ENCODE measurements at regions not wholly inside any gene's neighbourhood (a gene's known extent, or its start where the extent isn't known, plus 50 kb on each side); places are given as distances from the start of the nearest gene placed in this dataset.

GRCh38 chr6:163902993-163903392 lies 488.5 kb downstream of the QKI start:
- no peak for TF ChIP-seq ZBTB7A (IDR thresholded peaks at IDR 0.05; ENCODE audit: low read depth)
- no peak for TF ChIP-seq EGR1 (IDR thresholded peaks at IDR 0.05)
- TF ChIP-seq TAF1 (IDR thresholded peaks at IDR 0.05; ENCODE audit: low read depth), result no peak
- TF ChIP-seq CREB1 (IDR thresholded peaks at IDR 0.05; ENCODE audit: low read depth), result no peak
- no peak for TF ChIP-seq CEBPB (IDR thresholded peaks at IDR 0.05)
- TF ChIP-seq TCF12 (IDR thresholded peaks at IDR 0.05; ENCODE audit: low read depth), result no peak
- no peak for TF ChIP-seq USF1 (IDR thresholded peaks at IDR 0.05)
- no peak for TF ChIP-seq REST (IDR thresholded peaks at IDR 0.05; ENCODE audit: low read depth)
- no peak for TF ChIP-seq YY1 (IDR thresholded peaks at IDR 0.05; ENCODE audit: low read depth)
- TF ChIP-seq RAD21 (IDR thresholded peaks at IDR 0.05; ENCODE audit: low read depth), result no peak
- no peak for TF ChIP-seq TEAD4 (IDR thresholded peaks at IDR 0.05)
- no peak for TF ChIP-seq FOXM1 (IDR thresholded peaks at IDR 0.05; ENCODE audit: borderline replicate concordance, low read depth)
- no peak for TF ChIP-seq NFIC (IDR thresholded peaks at IDR 0.05)
- TF ChIP-seq EP300 (IDR thresholded peaks at IDR 0.05; ENCODE audit: borderline replicate concordance), result no peak
- TF ChIP-seq MAX (IDR thresholded peaks at IDR 0.05), result no peak

- TF ChIP-seq TEAD4 (IDR thresholded peaks at IDR 0.05), result no peak
- no peak for TF ChIP-seq TAF1 (IDR thresholded peaks at IDR 0.05; ENCODE audit: low read depth)
- TF ChIP-seq ZBTB7A (IDR thresholded peaks at IDR 0.05; ENCODE audit: low read depth), result no peak
- TF ChIP-seq CEBPB (IDR thresholded peaks at IDR 0.05), result no peak
- TF ChIP-seq TCF12 (IDR thresholded peaks at IDR 0.05; ENCODE audit: low read depth), result no peak
- no peak for TF ChIP-seq USF1 (IDR thresholded peaks at IDR 0.05)
- TF ChIP-seq NFIC (IDR thresholded peaks at IDR 0.05), result no peak
- TF ChIP-seq MAX (IDR thresholded peaks at IDR 0.05), result no peak
- TF ChIP-seq YY1 (IDR thresholded peaks at IDR 0.05; ENCODE audit: low read depth), result no peak
- TF ChIP-seq FOXM1 (IDR thresholded peaks at IDR 0.05; ENCODE audit: borderline replicate concordance, low read depth), result no peak
- no peak for TF ChIP-seq REST (IDR thresholded peaks at IDR 0.05; ENCODE audit: low read depth)
- TF ChIP-seq RAD21 (IDR thresholded peaks at IDR 0.05; ENCODE audit: low read depth), result no peak
- no peak for TF ChIP-seq CREB1 (IDR thresholded peaks at IDR 0.05; ENCODE audit: low read depth)
- TF ChIP-seq EP300 (IDR thresholded peaks at IDR 0.05; ENCODE audit: borderline replicate concordance), result no peak
- no peak for TF ChIP-seq EGR1 (IDR thresholded peaks at IDR 0.05)
These were observed 487.2 kb downstream of the QKI start for GRCh38 chr6:163901681-163902080.

- TF ChIP-seq USF1 (IDR thresholded peaks at IDR 0.05) (no peak), ZBTB7A (IDR thresholded peaks at IDR 0.05; ENCODE audit: low read depth) (no peak), TAF1 (IDR thresholded peaks at IDR 0.05; ENCODE audit: low read depth) (no peak), CEBPB (IDR thresholded peaks at IDR 0.05) (no peak), RAD21 (IDR thresholded peaks at IDR 0.05; ENCODE audit: low read depth) (no peak), EP300 (IDR thresholded peaks at IDR 0.05; ENCODE audit: borderline replicate concordance) (no peak), REST (IDR thresholded peaks at IDR 0.05; ENCODE audit: low read depth) (no peak), MAX (IDR thresholded peaks at IDR 0.05) (no peak), NFIC (IDR thresholded peaks at IDR 0.05) (no peak), EGR1 (IDR thresholded peaks at IDR 0.05) (no peak)
These were observed 486.1 kb downstream of the QKI start for GRCh38 chr6:163900570-163900969.

GRCh38 chr6:163897669-163898068 lies 483.2 kb downstream of the QKI start:
- TF ChIP-seq MAX (IDR thresholded peaks at IDR 0.05), result no peak
- no peak for TF ChIP-seq TAF1 (IDR thresholded peaks at IDR 0.05; ENCODE audit: low read depth)
- no peak for TF ChIP-seq RAD21 (IDR thresholded peaks at IDR 0.05; ENCODE audit: low read depth)
- TF ChIP-seq EP300 (IDR thresholded peaks at IDR 0.05; ENCODE audit: borderline replicate concordance), result no peak
- no peak for TF ChIP-seq REST (IDR thresholded peaks at IDR 0.05; ENCODE audit: low read depth)
- TF ChIP-seq TCF12 (IDR thresholded peaks at IDR 0.05; ENCODE audit: low read depth), result no peak
